GM21786 (cell line): ENCODE measurements at regions not wholly inside any gene's neighbourhood (a gene's known extent, or its start where the extent isn't known, plus 50 kb on each side); places are given as distances from the start of the nearest gene placed in this dataset.
"Not testable (repeated sequence)": the region's sequence is repeated elsewhere in the genome, so short reads cannot be mapped to it uniquely, and the experiment has no call there.

Experiments
- ATAC-seq: cut with Tn5 transposase; IDR thresholded peaks from one replicate; pipeline ENCODE4 v1.9.1; 2021; ENCODE audit not compliant: unreplicated experiment

DNA sequence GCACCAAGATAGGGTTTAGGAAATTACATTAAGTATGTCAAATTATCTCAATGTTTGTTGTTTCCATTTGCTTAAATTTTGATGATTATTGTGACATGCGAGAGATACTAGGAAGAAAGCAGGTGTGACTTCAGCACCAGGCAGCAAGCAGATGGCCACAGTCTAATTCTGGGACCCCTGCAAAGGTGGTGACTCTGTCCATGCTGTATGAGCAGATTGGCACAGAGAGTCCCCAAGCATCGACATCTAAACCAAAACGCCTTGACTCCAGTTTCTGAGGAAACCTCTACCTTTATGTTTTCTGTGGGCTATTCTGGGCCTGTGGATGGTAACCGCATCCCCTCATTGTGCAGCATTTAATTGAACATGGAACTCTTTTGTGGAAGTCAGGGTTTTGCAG lies 670.1 kb upstream of the TMEM132C start:
- ATAC-seq = no peak

DNA sequence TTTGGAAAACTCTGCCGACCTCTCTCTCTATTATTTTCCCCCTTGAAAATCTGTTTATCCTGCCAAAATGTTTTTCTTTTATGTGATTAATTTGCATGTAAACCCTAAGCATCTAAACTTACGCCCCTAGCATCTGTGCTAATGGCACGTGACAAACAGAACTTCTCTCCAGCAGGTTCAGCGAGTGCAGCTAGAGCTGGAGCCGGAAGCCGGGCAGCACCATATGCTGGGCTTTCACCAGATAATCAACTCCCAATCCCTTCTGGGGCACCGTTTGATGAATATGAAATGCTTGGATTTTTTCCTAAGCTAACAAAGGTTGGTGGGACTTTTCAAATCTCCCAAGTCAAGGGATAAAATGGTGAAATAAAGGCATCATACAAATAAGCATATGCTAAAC lies 667.5 kb upstream of the TMEM132C start:
- ATAC-seq = no peak

DNA sequence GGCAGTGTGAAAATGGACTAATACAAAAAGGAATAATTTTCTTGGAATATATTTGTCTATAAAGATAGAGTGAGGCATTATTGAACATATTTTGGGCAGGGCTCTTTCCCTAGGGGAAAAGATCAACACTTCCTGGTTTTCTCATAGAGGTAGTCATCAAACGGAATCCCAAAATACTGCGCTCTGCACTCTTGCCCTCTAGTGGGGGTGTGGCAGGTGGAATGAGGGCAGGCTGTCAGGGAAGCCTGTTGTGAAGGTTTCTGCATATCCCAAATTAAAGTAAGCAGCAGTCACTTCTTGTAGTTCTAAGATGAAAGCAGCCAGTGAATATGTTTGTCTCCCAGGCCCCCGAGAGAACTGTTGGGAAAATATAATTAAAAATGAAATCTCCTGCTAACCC lies 666.8 kb upstream of the TMEM132C start:
- ATAC-seq = no peak

GRCh38 chr12:127606476-127607015 lies 660.4 kb upstream of the TMEM132C start:
- no peak for ATAC-seq

DNA sequence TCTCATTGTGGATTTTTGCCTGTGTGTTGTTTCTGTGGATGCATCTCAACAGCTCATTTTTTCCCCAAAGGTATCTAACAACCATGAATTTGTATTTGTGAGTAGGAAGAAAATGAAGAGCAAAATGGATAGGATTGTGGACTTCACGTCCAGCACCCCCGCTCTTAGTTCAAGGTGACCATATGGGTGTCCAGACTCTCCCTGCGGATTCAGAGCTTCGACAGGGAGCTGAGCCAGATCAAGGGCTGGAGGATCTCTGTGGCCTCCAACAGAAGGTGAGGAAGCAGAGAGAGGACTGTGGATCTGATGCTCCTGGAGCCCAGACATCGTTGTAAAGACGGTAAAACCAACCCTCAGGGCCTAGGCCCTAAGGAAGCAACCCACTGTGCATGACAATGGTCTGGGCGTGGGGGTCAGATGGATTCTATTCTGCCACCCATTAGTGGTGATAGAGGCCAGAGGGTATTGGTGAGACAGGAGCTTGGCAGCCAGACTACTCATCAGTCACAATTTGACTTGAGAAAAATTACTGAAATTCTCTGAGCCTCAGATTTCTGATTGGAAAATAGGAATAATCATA lies 659.7 kb upstream of the TMEM132C start:
- ATAC-seq = no peak

- not testable (repeated sequence) for ATAC-seq
These were observed 658.6 kb upstream of the TMEM132C start for GRCh38 chr12:127608359-127608758.

GRCh38 chr12:127613056-127613455 lies 653.9 kb upstream of the TMEM132C start:
- ATAC-seq = no peak

- ATAC-seq = no peak
These were observed 646.9 kb upstream of the TMEM132C start for GRCh38 chr12:127619869-127620734.

- ATAC-seq = no peak
These were observed 646.1 kb upstream of the TMEM132C start for GRCh38 chr12:127620735-127621355.

DNA sequence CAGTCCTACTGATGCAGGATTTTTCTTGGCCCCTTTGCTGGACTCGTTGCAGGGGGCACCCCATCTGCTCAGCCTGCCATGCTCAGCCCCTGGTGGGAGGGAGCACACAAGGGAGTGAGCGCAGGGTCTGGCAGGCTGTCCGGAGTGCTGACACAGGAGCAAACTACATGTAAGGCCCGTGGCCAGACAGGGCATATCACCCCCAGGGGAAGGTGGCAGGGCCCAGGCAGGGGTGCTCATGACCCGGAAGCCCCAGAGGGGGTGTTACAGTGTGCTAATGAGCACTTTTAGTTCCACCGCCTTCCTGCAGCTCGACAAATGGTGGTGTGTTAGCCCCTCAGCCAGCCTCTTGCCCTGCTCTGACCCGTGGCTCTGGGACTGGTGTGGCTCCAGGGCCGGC lies 645.6 kb upstream of the TMEM132C start:
- ATAC-seq = no peak

GRCh38 chr12:127623362-127623761 lies 643.6 kb upstream of the TMEM132C start:
- ATAC-seq = no peak

DNA sequence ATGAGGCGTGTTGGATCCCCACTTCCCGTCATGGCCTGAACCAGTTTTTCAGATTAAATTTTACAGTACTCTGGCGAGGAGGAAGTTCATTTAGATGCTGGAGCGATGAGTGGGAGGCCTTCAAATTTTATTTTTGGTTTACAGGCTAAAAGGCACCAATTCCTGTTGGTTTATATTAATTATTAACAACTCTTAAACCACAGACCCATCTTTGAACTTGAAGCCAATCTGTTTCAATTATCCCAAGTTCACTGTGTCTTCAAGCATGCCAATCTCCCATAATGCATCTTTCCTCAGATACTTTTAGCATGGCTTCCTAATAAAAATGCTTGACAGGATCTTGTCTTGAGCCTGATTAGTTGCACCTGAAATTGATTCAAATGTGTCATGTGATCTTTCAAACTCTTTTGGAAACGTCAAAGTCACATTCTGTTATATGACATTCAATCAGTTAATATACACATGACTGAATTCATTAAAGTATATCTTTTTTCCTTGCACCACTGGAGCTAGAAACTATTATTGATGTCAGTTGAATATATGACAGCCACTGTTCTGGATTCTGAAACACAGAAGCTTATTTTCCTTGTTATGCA lies 641.7 kb upstream of the TMEM132C start:
- no peak for ATAC-seq

DNA sequence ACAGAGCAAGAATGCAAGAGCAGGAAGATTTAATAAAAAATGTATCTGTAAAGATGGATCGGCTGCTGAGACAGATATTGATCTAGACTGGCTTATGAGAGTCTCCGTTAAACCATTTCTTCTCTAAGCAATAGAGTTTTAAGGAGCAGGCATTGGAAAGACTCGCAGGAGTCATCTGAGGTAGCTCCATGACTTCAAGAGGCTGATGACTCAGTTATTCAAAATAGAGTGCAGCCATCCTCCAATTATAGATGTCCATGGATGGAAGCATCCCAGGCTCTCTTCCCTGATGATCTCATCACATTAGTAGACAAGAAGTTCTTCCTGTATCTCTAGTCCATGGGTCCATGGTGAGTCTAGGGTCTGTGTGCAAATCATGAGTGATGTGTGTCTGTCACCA lies 638.3 kb upstream of the TMEM132C start:
- no peak for ATAC-seq

DNA sequence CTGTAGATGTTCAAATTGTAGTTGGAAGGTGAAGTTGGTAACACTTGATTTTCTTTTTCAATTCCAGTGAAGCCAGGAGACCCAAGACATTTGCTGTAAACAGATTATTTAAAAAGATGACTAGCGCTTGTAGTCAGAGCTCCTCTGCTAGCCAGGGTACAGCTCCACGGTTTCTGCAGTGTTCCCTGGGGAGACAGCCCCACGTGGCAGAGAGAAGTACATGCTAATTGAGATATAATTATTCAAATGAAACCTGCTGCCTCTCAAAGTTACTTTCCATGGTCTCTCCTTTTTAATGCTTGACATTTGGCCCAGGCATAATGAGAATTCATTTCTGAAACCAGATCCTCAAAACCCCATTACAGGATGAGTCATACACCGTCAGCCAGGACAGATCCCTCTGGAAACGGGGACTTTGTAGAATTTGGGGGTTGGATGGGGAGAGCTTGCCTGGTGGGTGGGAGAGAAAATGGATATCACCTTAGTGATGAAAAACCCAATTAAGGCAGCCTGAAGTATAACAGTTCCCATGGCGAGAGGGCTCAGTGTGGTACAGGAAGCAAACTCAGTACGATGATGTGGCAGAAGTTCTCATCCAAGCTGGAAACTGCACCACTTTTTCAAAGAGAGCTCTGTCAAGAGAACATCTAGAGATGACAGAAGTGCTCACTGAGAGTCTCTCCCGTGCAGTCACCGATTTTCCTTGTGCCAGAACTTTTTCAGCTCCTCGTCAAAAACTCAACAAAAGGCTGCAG lies 637.7 kb upstream of the TMEM132C start:
- ATAC-seq = no peak

DNA sequence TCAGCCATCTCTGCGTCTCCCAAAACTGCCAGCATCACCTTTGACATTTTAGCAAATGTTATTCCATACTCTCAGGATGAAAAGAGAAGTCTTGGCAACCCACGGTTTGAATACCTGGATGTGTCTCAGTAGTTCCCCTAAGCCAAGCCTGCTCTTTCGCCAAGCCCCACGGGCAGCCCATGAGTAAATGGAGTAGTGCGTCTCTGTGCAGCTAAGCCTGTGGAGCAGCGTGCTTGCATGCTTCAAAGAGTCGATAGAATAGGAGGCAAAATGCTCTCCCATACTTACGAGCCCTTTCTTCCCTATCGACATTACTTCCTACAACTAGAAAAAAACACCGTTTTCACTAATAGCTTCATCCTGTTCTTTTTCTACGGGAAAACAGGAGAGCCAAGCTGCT lies 634.5 kb upstream of the TMEM132C start:
- no peak for ATAC-seq

DNA sequence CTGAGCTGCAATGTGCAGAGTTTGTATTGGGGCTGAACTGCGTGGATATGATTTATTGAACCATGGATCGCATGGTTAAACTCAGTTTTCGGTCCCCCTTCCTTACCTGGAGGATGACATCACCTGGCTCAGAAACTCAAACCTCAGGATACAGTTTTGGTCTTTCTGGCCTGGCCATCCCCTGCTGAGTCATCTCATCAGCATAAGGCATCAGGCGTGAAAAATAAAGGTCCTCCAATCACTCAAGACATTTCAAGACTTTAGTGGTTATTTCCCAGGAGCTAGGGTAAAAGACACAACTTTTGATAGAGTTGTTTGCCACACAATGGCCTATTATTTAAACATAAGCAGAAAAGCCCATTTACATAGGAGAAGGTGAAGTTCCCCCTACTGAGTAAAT lies 631.1 kb upstream of the TMEM132C start:
- ATAC-seq = no peak

DNA sequence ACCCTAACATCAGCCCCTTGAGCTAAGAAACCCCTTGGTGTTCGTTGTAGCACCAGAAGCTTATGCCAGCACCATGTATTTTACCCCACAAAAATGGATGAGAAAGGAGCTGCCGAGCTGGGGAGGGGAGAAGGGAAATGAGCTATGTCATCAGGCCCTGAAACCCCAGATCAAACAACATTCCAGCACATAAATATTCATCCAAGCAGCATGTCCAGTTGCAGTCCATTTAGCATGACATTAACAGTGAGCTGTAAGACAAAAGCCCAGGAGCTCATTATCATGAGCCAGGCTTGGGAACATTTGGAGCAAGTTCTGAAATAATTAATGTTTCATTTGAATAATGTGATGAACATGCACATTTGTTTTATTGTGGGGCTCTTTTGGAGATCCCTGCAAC lies 630.1 kb upstream of the TMEM132C start:
- ATAC-seq = no peak

GRCh38 chr12:127640181-127640886 lies 626.6 kb upstream of the TMEM132C start:
- ATAC-seq = no peak

DNA sequence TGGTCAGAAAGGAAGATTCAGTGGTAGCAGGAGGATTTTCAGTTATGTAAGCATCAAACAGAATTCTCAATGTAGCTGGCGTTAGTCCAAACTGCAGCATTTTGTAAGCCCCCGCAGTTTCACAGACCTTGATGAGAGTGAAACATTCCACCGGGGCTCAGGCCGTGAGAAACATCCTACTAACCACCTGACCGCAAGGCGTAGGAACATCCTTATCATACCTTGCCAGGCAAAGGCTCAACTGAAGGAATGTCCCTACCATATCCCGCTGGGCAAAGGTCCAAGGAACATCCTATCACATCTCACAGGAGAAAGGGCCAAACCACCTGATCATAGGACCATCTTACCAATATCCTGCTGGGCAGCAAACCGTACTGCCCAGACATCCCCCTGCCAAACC lies 624.8 kb upstream of the TMEM132C start:
- ATAC-seq = no peak

DNA sequence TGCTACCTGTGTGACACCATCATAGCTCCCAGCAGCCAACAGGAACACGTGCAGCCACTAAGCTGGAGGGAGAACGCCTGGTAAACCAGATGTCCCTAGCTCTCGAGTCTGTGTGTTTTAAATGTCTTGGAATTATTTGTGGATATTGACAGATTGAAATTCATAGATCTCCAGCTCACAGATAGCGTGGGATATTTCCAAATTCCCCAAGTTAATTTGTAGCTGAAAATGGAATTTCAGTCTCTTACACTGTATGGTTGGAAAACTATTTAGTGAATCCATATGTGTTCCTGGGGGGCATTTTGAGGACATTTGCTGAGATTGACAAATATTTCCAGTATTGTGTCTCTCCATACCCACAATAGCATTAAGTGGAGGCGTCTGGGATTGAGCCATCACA lies 618.6 kb upstream of the TMEM132C start:
- ATAC-seq = no peak
